ENCODE measurements at regions not wholly inside any gene's neighbourhood (a gene's known extent, or its start where the extent isn't known, plus 50 kb on each side); places are given as distances from the start of the nearest gene placed in this dataset.
"Not testable (repeated sequence)": the region's sequence is repeated elsewhere in the genome, so short reads cannot be mapped to it uniquely, and the experiment has no call there.

GRCh38 chr22:22756551-22757201 lies 112.3 kb downstream of the GGTLC2 start:
- H3K4me1 ChIP-seq (ENCODE audit: insufficient read depth, low read length) = peaks cover 48% of the 10 kb centered on the region
- not testable (repeated sequence) for H3K27me3 ChIP-seq (ENCODE audit: insufficient read depth, low read length); H3K4me3 ChIP-seq (ENCODE audit: low read length); H3K9me3 ChIP-seq (ENCODE audit: low read depth, low read length)

- not testable (repeated sequence) for H3K27me3 ChIP-seq (ENCODE audit: insufficient read depth, low read length); H3K4me3 ChIP-seq (ENCODE audit: low read length); H3K9me3 ChIP-seq (ENCODE audit: low read depth, low read length)
- H3K4me1 ChIP-seq (ENCODE audit: insufficient read depth, low read length) = peaks cover 38% of the 10 kb centered on the region
These were observed 113.8 kb downstream of the GGTLC2 start for GRCh38 chr22:22758101-22758807.

DNA sequence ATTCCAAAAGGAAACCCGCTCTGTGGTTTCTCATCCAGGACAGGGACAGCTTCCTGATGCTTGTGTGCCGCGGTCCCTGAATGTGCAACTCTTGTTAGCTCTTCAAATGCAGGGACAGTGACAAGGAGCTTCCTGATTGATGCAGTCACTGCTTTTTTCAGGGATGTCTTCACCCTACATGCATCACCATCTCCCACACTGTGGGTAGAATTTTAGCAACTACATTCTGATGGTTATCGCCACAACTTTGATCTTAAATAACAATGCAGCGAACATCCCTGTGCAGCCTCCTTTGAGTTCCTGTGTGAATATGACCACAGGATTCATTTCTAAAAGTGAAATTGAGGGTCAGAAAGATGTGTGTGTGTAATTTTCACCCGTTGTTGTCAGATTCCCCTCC lies 115.0 kb downstream of the GGTLC2 start:
- H3K27me3 ChIP-seq (ENCODE audit: insufficient read depth, low read length) = no peaks in the 10 kb centered on the region
- H3K9me3 ChIP-seq (ENCODE audit: low read depth, low read length) = no peaks in the 10 kb centered on the region
- H3K4me3 ChIP-seq (ENCODE audit: low read length) = no peak overlapping the region
- peaks cover 27% of the 10 kb centered on the region for H3K4me1 ChIP-seq (ENCODE audit: insufficient read depth, low read length)

DNA sequence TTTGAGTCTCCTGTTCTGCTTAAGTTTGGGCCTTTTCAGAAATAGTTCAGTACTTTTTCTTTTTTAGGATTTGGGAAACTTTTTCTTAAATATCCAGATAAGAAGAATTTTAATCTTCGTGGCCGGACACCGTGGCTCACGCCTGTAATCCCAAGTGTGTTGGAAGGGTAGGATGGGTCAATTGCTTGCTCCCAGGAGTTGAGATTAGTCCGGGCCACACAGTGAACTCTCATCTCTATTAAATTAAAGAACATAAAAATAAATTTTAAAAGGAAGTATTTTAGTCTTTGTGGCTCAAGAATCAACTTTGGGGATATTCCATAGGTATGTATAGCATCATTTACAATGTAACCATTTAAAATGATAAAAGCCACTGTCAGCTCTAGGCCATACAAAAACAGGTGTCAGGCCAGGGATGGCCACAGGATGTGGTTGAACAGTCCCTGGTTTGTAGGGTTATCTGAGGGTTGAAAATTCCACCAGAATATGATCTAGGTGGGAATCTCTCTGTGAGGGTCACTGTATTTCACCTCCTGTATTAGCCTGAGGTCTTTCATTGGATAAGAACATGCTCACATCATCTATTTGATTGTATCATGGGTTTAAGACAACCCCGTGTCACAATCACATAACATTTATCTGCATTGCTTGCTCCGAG lies 115.6 kb downstream of the GGTLC2 start:
- H3K4me1 ChIP-seq (ENCODE audit: insufficient read depth, low read length) = peaks cover 21% of the 10 kb centered on the region
- no peak overlapping the region for H3K4me3 ChIP-seq (ENCODE audit: low read length)

DNA sequence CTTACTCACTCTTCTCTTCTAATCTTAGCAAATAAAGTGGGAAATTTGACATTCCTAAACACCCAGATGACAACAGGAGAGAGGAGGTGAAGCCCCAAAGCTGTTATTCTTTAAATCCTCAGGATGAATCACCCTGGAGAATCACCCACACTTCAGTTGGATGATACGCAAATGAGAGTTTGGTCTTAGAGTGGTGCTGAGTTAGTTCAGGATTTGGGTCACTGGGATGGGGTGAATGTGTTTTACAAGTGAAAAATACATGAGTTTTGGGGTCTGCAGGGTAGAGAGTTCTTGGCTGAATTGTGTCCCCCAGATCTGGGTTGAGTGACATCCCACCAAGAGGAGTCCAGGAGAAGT lies 117.2 kb downstream of the GGTLC2 start:
- H3K4me1 ChIP-seq (ENCODE audit: insufficient read depth, low read length) = peaks cover 5% of the 10 kb centered on the region

More for the DNA sequence above, 115.6 kb downstream of the GGTLC2 start:
- Histone ChIP-seq H3K27me3 (ENCODE audit: insufficient read depth, low read length) (no peaks in the 10 kb centered on the region), H3K9me3 (ENCODE audit: low read depth, low read length) (no peaks in the 10 kb centered on the region)

DNA sequence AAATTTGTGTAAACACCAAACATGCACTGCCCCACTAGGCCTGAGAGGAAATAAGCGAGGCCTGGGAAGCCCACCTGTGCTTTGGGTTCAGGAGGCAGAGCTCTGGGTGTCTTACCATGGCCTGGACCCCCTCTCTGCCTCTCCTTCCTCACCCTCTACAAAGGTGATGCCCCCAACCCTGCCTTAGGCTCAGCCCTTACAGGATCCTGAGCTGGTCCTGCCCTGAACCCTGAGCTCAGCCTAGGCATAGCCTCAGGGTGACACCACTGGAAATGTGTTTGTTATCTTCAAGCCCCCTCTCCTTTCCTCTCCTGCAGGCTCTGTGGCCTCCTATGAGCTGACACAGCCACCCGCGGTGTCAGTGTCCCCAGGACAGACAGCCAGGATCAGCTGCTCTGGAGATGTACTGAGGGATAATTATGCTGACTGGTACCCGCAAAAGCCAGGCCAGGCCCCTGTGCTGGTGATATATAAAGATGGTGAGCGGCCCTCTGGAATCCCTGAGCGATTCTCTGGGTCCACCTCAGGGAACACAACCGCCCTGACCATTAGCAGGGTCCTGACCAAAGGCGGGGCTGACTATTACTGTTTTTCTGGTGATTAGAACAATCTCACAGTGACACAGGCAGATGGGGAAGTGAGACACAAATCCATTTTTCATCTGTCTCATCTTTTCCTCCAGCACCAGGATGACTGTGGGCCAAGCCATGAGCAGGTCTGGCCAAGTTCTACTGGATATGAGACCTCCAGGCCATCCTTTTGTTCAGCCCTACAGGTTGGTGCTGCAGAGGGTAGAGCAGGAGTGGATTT lies 117.8 kb downstream of the GGTLC2 start:
- no peaks in the 10 kb centered on the region for H3K27me3 ChIP-seq (ENCODE audit: insufficient read depth, low read length)
- no peaks in the 10 kb centered on the region for H3K9me3 ChIP-seq (ENCODE audit: low read depth, low read length)
- H3K4me3 ChIP-seq (ENCODE audit: low read length) = no peak overlapping the region
- peaks cover 4% of the 10 kb centered on the region for H3K4me1 ChIP-seq (ENCODE audit: insufficient read depth, low read length)

More for the DNA sequence above, 117.2 kb downstream of the GGTLC2 start:
- no peaks in the 10 kb centered on the region for H3K27me3 ChIP-seq (ENCODE audit: insufficient read depth, low read length)
- no peak overlapping the region for H3K4me3 ChIP-seq (ENCODE audit: low read length)
- H3K9me3 ChIP-seq (ENCODE audit: low read depth, low read length) = no peaks in the 10 kb centered on the region

DNA sequence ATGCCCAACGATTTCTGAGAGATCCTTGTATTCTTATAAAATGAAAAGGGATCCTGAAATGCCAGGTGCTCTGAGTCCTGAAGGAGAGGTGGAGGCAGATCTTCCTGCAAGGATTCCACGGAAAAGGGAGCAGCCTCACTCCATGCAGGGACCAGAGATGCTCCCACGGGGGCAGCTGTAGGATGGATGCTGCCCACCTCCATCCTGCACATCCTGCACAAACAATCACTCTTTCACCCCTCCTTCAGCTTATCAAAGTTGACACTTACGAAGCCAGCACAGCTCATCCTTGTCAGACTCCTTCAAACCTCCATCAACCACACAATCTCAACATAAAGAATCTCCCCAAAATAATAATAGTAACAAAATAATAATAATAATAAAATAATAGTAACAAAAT lies 119.1 kb downstream of the GGTLC2 start:
- Histone ChIP-seq H3K9me3 (ENCODE audit: low read depth, low read length) (no peaks in the 10 kb centered on the region), H3K4me3 (ENCODE audit: low read length) (no peak overlapping the region), H3K27me3 (ENCODE audit: insufficient read depth, low read length) (no peaks in the 10 kb centered on the region), H3K4me1 (ENCODE audit: insufficient read depth, low read length) (no peaks in the 10 kb centered on the region)

DNA sequence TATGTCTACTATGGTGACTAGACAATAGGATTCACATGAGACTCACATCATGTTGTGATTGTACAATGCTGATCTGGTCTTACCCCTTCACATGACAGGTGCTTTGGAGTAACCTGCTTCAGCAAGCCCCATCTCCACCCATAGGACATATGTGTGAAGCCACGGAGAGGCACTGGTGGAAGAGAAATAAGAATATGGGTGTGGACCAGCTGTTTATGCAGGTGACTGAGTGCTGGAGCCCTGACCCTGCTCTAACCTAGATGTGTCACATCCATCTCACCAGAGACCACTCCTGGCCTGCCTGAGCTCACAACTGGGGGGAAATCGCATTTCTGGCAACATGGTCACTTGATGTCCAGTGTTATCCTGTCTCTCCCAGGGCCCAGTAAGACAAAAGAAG lies 119.7 kb downstream of the GGTLC2 start:
- H3K4me3 ChIP-seq (ENCODE audit: low read length) = no peak overlapping the region
- no peaks in the 10 kb centered on the region for H3K4me1 ChIP-seq (ENCODE audit: insufficient read depth, low read length)
- H3K27me3 ChIP-seq (ENCODE audit: insufficient read depth, low read length) = no peaks in the 10 kb centered on the region
- H3K9me3 ChIP-seq (ENCODE audit: low read depth, low read length) = no peaks in the 10 kb centered on the region

- no peaks in the 10 kb centered on the region for H3K4me1 ChIP-seq (ENCODE audit: insufficient read depth, low read length)
- no peaks in the 10 kb centered on the region for H3K9me3 ChIP-seq (ENCODE audit: low read depth, low read length)
- H3K4me3 ChIP-seq (ENCODE audit: low read length) = no peak overlapping the region
- no peaks in the 10 kb centered on the region for H3K27me3 ChIP-seq (ENCODE audit: insufficient read depth, low read length)
These were observed 119.6 kb upstream of the IGLL5 start for GRCh38 chr22:22767876-22768602.

GRCh38 chr22:22768885-22769284 lies 118.7 kb upstream of the IGLL5 start:
- Histone ChIP-seq H3K27me3 (ENCODE audit: insufficient read depth, low read length) (no peaks in the 10 kb centered on the region), H3K9me3 (ENCODE audit: low read depth, low read length) (no peaks in the 10 kb centered on the region), H3K4me1 (ENCODE audit: insufficient read depth, low read length) (peaks cover 2% of the 10 kb centered on the region), H3K4me3 (ENCODE audit: low read length) (no peak overlapping the region)

DNA sequence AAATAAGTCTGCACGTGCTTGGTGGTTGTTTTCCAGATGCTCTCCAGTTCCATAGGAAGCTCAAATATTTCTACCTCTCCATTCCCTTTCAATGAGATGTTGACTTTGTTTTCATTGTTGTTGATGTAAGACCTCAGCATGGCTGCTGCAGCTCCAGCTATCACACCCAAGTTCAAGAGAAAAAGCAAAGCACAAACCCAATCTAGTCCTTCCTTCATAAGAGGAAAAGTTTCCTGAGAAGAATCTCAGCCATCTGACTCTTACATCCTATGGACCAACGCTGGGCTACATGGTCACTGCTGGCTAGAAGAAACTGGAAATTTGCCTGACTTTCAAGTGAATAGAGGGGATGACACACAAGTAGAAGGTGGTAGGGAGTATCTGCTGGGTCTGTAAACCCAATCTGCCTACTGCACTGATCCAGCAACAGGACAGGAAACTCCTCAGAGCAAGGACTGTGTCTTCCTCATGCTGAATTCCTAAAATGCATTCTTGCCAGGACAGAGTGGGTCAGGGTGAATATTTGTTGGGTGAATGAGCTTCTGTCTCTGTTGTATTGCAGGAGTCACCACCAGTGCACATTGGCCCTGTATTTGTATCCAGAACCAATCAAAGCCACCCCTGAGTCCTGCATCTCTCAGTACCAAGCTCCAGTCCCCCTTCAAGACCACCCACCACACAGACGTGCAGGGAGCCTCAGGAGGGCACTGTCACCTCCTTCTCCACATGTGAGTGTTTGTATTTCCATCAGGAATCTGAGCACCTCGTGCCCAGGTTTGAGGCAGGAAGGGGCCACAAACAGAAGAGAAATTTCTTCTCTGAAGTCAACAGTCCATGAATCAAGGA lies 118.0 kb upstream of the IGLL5 start:
- no peaks in the 10 kb centered on the region for H3K27me3 ChIP-seq (ENCODE audit: insufficient read depth, low read length)
- H3K4me1 ChIP-seq (ENCODE audit: insufficient read depth, low read length) = peaks cover 10% of the 10 kb centered on the region
- H3K4me3 ChIP-seq (ENCODE audit: low read length) = no peak overlapping the region
- no peaks in the 10 kb centered on the region for H3K9me3 ChIP-seq (ENCODE audit: low read depth, low read length)

DNA sequence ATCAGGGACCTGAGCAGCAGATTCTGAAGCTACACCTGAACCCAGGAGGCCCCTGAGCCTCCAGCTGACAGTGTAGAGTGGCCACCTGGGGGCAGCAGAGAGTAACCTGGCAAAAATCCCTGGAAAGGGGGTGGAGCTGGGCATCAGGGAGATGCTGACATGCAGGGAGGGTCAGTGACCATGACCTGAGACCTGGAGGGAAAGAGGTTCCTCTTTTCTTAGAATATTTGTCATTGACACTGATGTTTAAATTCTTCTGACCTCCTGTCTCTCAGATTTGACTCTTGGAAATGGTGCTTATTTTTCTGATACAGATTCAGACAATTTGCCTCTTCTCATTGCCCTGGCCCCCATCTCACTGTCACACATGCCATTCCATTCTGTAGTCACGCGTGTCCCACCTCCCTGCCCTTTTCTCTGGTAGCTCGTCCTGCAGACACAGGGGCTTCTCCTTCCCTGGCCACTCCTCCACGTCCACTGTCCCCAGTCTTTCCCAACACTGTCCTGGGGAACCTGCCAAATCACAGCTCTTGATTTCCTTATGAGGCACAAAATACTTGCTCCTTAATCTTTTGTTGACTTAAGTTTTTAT lies 117.2 kb upstream of the IGLL5 start:
- Histone ChIP-seq H3K27me3 (ENCODE audit: insufficient read depth, low read length) (no peaks in the 10 kb centered on the region), H3K4me3 (ENCODE audit: low read length) (no peak overlapping the region), H3K9me3 (ENCODE audit: low read depth, low read length) (no peaks in the 10 kb centered on the region), H3K4me1 (ENCODE audit: insufficient read depth, low read length) (peaks cover 17% of the 10 kb centered on the region)

DNA sequence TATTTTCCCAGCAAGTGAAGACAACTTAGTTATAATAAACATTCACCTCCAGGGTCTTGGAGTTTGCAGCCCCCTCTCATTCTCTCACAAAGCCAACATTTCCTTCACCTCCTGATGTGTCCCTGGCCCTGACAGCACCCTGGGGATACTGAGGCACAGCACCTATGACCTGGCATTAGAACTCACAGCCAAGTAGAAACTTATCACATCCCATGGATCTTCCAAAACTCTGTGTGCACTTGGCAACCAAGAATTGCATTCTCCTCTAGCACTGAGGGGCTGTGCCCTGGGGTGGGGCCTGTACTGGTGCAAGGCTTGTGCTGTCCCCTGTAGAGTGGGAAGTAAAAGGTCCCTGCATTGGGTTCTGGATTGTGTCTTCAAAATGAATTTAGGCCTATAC lies 116.7 kb upstream of the IGLL5 start:
- H3K27me3 ChIP-seq (ENCODE audit: insufficient read depth, low read length) = no peaks in the 10 kb centered on the region
- H3K9me3 ChIP-seq (ENCODE audit: low read depth, low read length) = no peaks in the 10 kb centered on the region
- peaks cover 17% of the 10 kb centered on the region for H3K4me1 ChIP-seq (ENCODE audit: insufficient read depth, low read length)
- no peak overlapping the region for H3K4me3 ChIP-seq (ENCODE audit: low read length)

All from mononuclear cell (primary cell).